ENCODE measurements at regions not wholly inside any gene's neighbourhood (a gene's known extent, or its start where the extent isn't known, plus 50 kb on each side); places are given as distances from the start of the nearest gene placed in this dataset.
A peak's percentile ranks its signal among the peaks of the same experiment; 100 is the strongest.

GRCh38 chr5:24368115-24368514 is 276.7 kb downstream of the CDH10 start:
- DNase-seq (ENCODE audit: low spot score) = no peak

DNA sequence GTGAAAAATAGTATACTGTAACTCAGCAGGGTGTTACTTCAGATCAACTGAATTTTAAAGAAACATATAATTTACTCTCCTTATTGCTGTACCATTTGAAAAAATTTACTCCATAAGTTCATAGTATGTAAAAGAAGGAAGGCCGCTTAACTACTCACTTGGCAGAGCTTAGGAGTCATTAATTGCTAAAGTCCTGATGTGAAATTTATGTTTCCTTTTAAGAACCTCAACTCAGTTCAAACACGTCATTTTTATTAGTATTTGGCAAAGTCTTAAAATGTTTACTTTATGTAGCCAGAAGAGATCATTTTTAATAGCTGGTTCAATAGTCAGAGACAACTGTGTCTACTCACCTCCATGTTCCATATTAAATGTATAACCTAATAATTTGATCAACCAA is 268.6 kb downstream of the CDH10 start:
- no peak for DNase-seq (ENCODE audit: low spot score)

GRCh38 chr5:24376616-24377015 is 268.2 kb downstream of the CDH10 start:
- no peak for DNase-seq (ENCODE audit: low spot score)

DNA sequence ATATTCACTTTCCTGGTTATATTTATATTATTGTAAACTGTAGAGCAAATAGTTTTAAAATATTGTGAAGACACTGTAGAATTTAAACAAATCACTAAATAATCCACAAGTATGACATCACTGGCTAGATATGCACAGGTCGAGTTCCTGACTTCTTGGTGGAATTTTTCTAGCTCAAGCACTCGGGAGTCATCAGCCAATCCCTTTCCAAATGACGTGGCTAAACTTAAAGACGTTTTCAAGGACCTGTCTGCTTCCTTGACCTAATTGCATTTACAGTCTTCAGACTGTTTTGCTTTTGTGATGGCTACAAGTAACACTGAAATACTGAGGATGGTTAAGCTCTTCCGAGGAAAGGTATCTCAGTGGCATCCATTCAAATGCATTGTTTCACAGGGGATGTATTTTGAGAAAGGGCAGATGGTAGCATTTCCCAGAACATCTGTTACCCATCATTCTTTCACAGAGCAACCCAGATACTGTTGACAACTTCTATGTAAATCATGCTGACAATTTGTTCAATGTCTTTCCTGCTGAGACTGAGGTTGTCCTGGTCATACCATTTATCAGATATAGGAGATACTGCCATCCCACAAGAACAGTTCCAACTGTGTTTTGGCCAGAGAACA is 262.8 kb downstream of the CDH10 start:
- peak; percentile 6 for DNase-seq (ENCODE audit: low spot score)

DNA sequence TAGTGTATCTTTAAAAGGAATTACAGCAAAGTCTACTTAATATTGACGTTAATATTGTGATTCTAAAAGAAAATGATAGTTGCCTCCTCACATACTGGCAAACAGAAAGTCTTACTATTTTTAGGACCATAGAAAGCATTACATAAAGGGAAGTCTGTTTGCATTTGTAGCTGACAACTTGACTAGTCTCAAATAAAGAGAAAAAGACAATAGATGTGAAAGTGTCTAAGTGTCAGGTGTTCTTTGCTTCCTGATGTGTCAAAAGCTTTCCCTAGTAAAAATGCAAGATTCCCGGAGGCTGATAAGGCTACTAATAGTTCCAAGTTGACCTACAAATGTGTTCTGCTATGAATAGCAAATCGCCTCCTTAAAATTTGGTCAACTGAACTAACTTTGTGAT is 259.7 kb downstream of the CDH10 start:
- DNase-seq (ENCODE audit: low spot score) = no peak

DNA sequence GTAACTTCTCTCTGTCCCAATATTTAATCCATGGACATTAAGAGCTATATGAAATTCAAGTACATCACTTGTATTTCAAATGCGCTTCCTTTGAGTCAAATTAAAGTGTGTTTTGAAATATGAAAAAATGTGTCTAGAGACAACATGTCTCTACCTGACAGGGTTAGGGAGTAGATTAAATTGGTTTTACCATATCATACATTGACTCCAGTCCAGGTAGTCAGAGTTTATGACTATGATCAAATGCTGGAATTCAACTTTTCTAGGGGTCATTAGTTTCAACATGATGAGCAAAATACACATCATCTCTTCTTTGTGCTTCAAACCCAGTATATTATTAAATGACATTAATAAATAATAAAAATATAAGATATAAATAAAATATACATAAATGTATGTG is 259.2 kb downstream of the CDH10 start:
- DNase-seq (ENCODE audit: low spot score) = no peak

GRCh38 chr5:24388448-24388847 is 256.3 kb downstream of the CDH10 start:
- no peak for DNase-seq (ENCODE audit: low spot score)

DNA sequence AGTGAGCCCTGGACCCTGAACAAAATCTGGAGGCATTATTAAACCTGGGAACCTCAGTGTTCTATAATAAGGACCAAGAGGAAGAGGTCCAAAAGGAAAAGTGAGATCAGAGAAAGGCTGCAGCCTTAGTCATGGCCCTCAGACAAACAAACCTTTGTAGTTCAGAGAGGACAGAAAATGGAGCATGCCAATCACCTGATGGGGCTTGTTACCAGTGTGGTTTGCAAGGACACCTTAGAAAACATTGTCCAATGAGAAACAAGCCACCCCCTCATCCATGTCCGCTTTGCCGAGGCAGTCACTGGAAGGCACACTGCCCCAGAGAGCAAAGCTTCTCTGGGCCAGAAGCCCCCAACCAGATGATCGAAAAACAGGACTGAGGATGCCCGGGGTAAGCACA is 254.8 kb downstream of the CDH10 start:
- no peak for DNase-seq (ENCODE audit: low spot score)

DNA sequence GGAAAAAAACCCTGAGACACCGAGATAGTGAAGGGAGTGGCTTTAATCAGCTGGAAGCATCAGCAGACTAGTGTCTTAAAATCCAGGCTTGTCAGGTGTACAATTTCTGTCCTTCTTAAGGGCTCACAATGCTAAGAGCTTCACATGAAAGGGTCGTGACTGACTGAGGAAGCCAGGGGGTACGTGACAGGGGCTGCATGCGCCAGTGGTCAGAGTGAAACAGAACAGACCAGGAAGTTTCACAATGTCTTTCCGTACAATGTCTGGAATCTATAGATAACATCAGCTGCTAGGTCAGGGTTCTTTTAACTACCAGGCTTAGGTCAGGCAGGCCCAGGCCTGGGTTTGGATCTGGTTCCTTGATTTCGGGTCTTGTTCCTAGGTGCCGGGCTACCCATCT is 253.0 kb downstream of the CDH10 start:
- no peak for DNase-seq (ENCODE audit: low spot score)

DNA sequence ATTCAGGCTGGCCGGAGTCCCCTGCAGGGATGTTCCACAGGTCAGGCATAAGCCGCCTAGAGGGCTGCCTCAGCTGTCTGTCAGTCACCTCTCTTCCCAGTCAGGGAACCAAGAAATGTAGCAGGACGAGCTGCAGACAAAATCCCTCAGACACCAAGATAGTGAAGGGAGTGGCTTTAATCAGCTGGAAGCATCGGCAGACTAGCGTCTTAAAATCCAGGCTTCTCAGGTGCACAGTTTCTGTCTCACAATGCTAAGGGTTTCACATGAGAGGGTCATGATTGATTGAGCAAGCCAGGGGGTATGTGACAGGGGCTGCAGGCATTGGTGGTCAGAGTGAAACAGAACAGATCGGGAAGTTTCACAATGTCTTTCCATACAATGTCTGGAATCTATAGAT is 247.2 kb downstream of the CDH10 start:
- no peak for DNase-seq (ENCODE audit: low spot score)

DNA sequence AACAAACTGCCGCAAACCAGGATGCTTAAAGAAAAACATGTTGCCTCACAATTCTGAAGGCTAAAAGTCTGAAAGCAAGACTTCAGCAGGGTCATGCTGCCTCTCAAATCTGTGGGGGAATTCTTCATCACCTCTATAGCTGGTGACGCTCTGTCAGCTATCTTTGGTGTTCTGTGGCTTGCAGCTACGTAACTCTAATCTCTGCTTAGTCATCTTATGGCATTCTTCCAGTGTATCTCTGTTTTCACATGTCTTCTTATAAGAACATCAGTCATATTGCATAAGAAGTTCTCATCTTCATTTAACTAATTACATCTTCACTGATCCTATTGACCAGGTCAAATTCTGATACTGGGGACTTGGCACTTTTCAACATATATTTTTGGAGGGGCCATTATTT is 243.0 kb downstream of the CDH10 start:
- no peak for DNase-seq (ENCODE audit: low spot score)

DNA sequence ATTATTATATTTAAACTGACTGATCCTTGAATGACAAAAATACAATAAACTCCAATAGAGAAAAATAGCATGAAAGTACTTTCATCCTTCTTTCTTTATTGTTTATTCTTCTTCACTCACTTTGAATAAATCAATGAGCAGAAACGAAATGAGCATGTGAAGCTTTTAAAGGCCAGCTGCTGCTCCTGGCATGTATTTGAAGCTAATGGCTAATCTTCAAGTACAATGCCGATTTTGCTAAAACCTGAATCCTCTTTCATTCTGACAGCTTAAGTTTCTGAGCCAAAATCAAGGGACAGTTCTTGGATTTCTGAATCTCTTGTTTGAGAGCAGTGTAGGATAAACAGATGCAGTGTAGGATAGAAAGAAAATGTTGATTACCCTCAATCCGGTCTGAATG is 237.3 kb downstream of the CDH10 start:
- no peak for DNase-seq (ENCODE audit: low spot score)

- DNase-seq (ENCODE audit: low spot score) = no peak
Measured at GRCh38 chr5:24428345-24428744, 216.4 kb downstream of the CDH10 start.

- no peak for DNase-seq (ENCODE audit: low spot score)
Measured at GRCh38 chr5:24433555-24433954, 211.2 kb downstream of the CDH10 start.
